ENCODE measurements at regions not wholly inside any gene's neighbourhood (a gene's known extent, or its start where the extent isn't known, plus 50 kb on each side); places are given as distances from the start of the nearest gene placed in this dataset.

DNA sequence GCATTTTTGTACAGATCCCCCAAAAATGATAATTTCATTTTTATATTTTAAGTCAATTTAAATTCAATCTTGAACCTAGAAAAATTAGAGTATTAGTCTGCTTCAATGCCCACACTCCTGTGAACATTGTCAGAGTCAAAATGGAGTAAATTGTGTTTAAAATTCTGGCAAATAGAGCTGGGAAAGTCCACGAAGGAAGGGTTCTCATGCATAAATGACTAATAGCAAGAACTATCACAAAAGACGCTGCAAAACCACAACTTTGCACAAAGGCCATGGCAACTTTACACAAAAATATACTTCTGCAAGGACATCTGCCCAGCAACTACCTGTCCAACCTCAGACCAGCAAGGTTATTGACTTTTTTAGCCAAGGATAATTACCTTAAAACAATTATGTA, 203.2 kb upstream of the SMLR1 start:
- no peak for TF ChIP-seq POLR2AphosphoS5 (IDR thresholded peaks at IDR 0.05)
- TF ChIP-seq POLR2A (IDR thresholded peaks at IDR 0.05), result no peak
- no peak overlapping the region for H3K4me3 ChIP-seq
- H3K27ac ChIP-seq, result no peak overlapping the region
- no peaks in the 10 kb centered on the region for H3K9me3 ChIP-seq
- no peaks in the 10 kb centered on the region for H3K36me3 ChIP-seq
- DNase-seq (ENCODE audit: low spot score in 2 of 2), result no peak
- 88% methylated on average over 2 of the region's 2 CpGs for WGBS
- H3K27me3 ChIP-seq, result no peaks in the 10 kb centered on the region
- no peaks in the 10 kb centered on the region for H3K4me1 ChIP-seq

DNA sequence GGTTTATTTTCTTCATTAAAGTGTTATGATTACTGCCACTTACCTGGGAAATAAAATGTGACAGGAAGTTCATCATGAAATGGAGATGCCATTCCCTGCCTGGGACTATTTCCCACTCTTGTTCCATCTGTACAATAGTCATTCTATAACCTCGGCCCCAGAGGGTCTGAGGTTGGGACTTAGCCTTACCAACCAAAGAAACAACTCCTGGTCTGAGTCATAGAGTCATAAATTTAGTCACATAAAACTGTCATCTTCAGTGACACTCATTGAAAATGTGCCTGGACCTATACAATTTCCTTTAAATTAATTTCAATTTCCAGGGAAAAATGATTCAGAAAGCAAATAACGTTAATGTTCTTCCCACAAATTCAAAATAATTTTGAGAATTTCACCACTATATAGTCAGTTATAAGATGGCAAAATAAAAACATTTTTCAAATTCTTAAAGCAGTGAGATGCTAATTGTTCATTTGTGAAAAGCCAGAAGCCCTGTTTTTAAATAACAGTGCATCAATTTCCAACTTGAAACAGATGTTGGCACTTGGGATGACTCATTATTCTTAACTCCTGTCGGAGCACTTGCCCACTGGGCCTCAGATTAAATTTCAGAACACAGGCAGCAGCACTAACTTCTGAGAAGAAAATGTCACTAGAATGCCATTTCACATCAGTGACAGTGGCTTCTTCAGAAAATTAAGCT, 201.2 kb upstream of the SMLR1 start:
- TF ChIP-seq, protein P1, sequence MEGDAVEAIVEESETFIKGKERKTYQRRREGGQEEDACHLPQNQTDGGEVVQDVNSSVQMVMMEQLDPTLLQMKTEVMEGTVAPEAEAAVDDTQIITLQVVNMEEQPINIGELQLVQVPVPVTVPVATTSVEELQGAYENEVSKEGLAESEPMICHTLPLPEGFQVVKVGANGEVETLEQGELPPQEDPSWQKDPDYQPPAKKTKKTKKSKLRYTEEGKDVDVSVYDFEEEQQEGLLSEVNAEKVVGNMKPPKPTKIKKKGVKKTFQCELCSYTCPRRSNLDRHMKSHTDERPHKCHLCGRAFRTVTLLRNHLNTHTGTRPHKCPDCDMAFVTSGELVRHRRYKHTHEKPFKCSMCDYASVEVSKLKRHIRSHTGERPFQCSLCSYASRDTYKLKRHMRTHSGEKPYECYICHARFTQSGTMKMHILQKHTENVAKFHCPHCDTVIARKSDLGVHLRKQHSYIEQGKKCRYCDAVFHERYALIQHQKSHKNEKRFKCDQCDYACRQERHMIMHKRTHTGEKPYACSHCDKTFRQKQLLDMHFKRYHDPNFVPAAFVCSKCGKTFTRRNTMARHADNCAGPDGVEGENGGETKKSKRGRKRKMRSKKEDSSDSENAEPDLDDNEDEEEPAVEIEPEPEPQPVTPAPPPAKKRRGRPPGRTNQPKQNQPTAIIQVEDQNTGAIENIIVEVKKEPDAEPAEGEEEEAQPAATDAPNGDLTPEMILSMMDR (IDR thresholded peaks at IDR 0.05), result no peak
- TF ChIP-seq EP300 (IDR thresholded peaks at IDR 0.05) (no peak), POLR2AphosphoS5 (IDR thresholded peaks at IDR 0.05) (no peak), POLR2A (IDR thresholded peaks at IDR 0.05) (no peak)
- WGBS, result 21% methylated on average over 3 of the region's 3 CpGs

DNA sequence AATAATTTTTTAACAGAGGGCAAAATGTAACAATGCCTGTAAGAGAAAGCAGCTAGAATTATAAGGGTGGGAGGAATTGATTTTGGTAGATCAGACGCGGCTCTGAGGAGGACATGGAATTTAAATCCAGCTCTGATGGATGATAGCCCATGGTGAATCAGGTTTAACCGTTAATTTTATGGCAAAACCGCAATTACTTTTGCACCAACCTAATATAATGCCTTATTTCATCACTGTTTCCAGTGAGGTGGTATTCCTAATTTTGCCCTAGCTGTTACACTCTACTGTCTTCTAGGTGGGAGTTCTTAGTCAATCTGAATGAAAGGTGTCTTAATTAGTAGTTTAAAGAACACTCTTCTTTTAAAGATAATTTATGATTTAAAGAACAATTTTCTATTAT, 198.3 kb upstream of the SMLR1 start:
- TF ChIP-seq POLR2A (IDR thresholded peaks at IDR 0.05) (no peak), EP300 (IDR thresholded peaks at IDR 0.05) (no peak), POLR2AphosphoS5 (IDR thresholded peaks at IDR 0.05) (no peak)
- TF ChIP-seq, protein P1 (IDR thresholded peaks at IDR 0.05), result no peak

More for the DNA sequence above, 201.2 kb upstream of the SMLR1 start:
- H3K4me3 ChIP-seq, result no peak overlapping the region
- H3K9me3 ChIP-seq, result no peaks in the 10 kb centered on the region
- H3K27ac ChIP-seq, result no peak overlapping the region
- no peaks in the 10 kb centered on the region for H3K4me1 ChIP-seq
- no peaks in the 10 kb centered on the region for H3K36me3 ChIP-seq
- H3K27me3 ChIP-seq, result no peaks in the 10 kb centered on the region
- DNase-seq (ENCODE audit: low spot score in 2 of 2), result no peak

GRCh38 chr6:130629640-130630039, 197.6 kb upstream of the SMLR1 start:
- DNase-seq (ENCODE audit: low spot score in 2 of 2), result no peak
- H3K27ac ChIP-seq, result no peak overlapping the region
- H3K4me1 ChIP-seq, result no peaks in the 10 kb centered on the region
- H3K27me3 ChIP-seq, result no peaks in the 10 kb centered on the region
- no peaks in the 10 kb centered on the region for H3K36me3 ChIP-seq
- TF ChIP-seq POLR2A (IDR thresholded peaks at IDR 0.05) (no peak), EP300 (IDR thresholded peaks at IDR 0.05) (no peak), POLR2AphosphoS5 (IDR thresholded peaks at IDR 0.05) (no peak)
- TF ChIP-seq, protein P1 (IDR thresholded peaks at IDR 0.05), result no peak
- H3K9me3 ChIP-seq, result no peaks in the 10 kb centered on the region
- H3K4me3 ChIP-seq, result no peak overlapping the region

More for the DNA sequence above, 198.3 kb upstream of the SMLR1 start:
- DNase-seq (ENCODE audit: low spot score in 2 of 2), result no peak
- no peaks in the 10 kb centered on the region for H3K27me3 ChIP-seq
- no peak overlapping the region for H3K4me3 ChIP-seq
- no peaks in the 10 kb centered on the region for H3K36me3 ChIP-seq
- no peak overlapping the region for H3K27ac ChIP-seq
- no peaks in the 10 kb centered on the region for H3K4me1 ChIP-seq
- 93% methylated on average over 4 of the region's 4 CpGs for WGBS
- no peaks in the 10 kb centered on the region for H3K9me3 ChIP-seq

GRCh38 chr6:130632277-130632676, 194.9 kb upstream of the SMLR1 start:
- 24% methylated on average over 9 of the region's 9 CpGs for WGBS
- no peaks in the 10 kb centered on the region for H3K4me1 ChIP-seq
- no peak overlapping the region for H3K4me3 ChIP-seq
- no peaks in the 10 kb centered on the region for H3K36me3 ChIP-seq
- no peaks in the 10 kb centered on the region for H3K9me3 ChIP-seq
- DNase-seq (ENCODE audit: low spot score in 2 of 2), result no peak
- TF ChIP-seq POLR2AphosphoS5 (IDR thresholded peaks at IDR 0.05) (no peak), EP300 (IDR thresholded peaks at IDR 0.05) (no peak), POLR2A (IDR thresholded peaks at IDR 0.05) (no peak)
- TF ChIP-seq, protein P1 (IDR thresholded peaks at IDR 0.05), result no peak
- no peak overlapping the region for H3K27ac ChIP-seq
- H3K27me3 ChIP-seq, result no peaks in the 10 kb centered on the region

- DNase-seq (ENCODE audit: low spot score in 2 of 2), result no peak
- no peak overlapping the region for H3K27ac ChIP-seq
- H3K27me3 ChIP-seq, result no peaks in the 10 kb centered on the region
- H3K4me3 ChIP-seq, result no peak overlapping the region
- no peak for TF ChIP-seq POLR2AphosphoS5 (IDR thresholded peaks at IDR 0.05)
- TF ChIP-seq POLR2A (IDR thresholded peaks at IDR 0.05), result no peak
- H3K36me3 ChIP-seq, result no peaks in the 10 kb centered on the region
- WGBS, result 68% methylated on average over 2 of the region's 2 CpGs
- H3K9me3 ChIP-seq, result no peaks in the 10 kb centered on the region
- H3K4me1 ChIP-seq, result no peaks in the 10 kb centered on the region
Observed at GRCh38 chr6:130632897-130633296, 194.3 kb upstream of the SMLR1 start.

Data from suprapubic skin (tissue), 4 donors.